T-helper 2 cell (primary cell): ENCODE measurements at regions not wholly inside any gene's neighbourhood (a gene's known extent, or its start where the extent isn't known, plus 50 kb on each side); places are given as distances from the start of the nearest gene placed in this dataset.

Experiments
- DNase-seq, 5 experiments: peaks; one replicate each; pipeline versions ENCODE4 v3.0.0 to v3.0.0-alpha.2; 2012 to 2022

- no peak for DNase-seq
Observed at GRCh38 chr17:77266891-77267341, 126.1 kb downstream of the SEC14L1 start.

DNA sequence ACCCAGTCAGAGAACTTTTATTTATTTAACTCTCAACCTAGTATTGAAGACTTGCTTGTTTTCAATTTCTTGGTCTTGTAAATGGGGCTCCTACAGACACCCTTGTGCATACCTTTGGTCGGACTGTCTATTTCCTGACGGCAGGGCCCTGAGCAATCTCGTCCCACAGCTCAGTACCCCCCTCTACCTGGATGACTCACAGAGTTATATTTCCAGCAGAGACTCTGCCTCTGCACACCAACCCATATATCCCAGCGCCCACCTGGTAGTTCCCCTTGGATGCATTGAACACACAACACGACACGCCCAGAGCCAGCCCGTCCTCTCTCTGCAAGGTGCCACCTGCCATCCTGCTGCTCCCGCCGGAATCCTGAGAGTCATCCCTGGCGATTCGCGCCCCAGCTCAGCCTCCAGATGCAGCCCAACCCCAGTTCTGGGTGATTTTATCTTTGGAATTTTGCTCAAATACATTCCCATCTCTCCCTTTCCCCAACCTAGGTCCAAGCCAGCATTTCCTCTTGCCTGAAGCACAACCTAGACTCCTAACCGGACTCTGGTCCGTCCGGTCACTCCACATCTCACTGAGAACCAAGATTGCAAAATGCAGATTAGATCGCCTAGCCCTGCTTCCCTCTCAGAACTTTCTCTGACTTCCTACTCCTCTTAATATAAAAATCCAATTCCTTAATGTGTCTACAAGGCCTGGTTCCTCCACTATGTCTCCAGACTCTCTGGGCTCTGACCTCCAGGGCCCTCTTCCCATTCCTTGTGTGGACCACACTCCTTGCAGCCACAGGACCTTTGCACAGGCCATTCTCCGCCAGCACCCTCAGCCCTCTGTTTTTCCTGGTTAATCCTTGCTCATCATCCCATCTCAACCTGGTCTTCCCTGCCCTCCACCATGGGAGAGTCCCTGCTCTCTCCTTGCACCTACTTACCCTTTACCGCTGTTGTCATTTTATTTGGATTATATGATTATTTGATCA lies 129.2 kb downstream of the SEC14L1 start:
- DNase-seq = no peak

- DNase-seq = no peak
Observed at GRCh38 chr17:77271411-77271810, 130.6 kb downstream of the SEC14L1 start.

DNA sequence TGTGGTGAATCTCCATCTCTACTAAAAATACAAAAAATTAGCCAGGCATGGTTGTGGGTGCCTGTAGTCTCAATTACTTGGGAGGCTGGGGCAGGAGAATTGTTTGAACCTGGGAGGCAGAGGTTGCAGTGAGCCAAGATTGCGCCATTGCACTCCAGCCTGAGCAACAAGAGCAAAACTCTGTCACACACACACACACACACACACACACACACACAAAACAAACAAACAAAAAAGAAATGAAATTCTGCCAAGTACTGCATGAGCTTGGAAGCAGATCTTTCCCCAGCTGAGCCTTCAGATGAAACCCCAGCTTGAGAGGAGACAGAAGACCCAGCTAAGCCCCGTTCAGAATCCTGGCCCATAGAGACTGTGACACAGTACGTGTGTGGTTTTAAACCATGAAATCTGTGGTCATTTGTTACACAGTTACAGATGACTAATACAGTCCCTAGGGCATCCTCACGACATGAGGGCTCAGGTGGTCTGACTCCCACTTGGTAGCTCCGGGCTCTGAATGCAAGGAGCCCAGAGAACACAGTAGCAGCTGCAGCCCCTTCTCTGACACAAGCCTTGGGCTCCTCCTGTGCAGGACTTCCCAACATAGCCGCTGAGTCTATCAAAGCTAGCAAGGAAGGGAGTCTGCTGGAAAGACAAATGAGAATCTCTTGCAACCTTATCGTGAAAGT lies 132.8 kb downstream of the SEC14L1 start:
- DNase-seq = no peak

DNA sequence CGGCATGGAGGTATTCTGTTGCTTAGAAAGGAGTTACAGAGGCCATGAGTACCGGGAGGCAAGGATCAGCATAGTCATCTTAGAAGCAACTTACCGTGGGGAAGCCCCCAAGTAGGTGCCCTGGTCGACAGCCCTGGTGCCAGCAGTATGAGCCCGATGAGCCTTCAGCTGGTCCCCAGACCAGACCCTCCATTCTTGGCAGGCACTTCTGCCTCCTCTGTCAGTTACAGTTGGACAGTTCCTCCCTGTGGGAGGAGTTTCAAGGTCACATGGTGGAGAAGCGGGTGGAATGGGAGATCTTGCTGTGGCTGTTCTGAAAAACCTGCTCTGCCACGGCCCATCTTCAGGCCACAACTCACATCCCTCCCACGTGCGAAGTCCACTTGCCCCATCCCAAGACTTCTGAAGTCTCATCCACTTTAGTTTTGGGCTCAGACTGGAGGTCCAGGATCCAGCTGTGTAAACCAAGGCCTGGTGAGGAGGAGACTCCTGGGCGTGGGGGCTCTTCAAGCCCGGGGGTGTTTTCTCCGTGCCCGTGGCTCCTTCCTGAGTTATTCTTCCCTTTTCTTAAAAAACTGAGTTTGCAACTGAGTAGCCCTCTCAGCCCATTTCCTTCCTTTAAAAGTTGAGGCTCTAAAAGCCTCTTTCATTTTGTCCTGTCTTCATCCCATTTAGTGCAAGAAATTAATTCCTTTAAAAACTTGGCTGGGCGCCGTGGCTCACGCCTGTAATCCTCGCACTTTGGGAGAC lies 133.5 kb downstream of the SEC14L1 start:
- no peak for DNase-seq

GRCh38 chr17:77279448-77280303 lies 138.9 kb downstream of the SEC14L1 start:
- no peak for DNase-seq

GRCh38 chr17:77280304-77281121 lies 139.7 kb downstream of the SEC14L1 start:
- DNase-seq = peak in 1 of 5 experiments; percentile 21

GRCh38 chr17:77281122-77281903 lies 140.5 kb downstream of the SEC14L1 start:
- peak; percentile 39 to 65 (median 60) for DNase-seq

GRCh38 chr17:77281904-77282367 lies 141.2 kb downstream of the SEC14L1 start:
- no peak for DNase-seq

DNA sequence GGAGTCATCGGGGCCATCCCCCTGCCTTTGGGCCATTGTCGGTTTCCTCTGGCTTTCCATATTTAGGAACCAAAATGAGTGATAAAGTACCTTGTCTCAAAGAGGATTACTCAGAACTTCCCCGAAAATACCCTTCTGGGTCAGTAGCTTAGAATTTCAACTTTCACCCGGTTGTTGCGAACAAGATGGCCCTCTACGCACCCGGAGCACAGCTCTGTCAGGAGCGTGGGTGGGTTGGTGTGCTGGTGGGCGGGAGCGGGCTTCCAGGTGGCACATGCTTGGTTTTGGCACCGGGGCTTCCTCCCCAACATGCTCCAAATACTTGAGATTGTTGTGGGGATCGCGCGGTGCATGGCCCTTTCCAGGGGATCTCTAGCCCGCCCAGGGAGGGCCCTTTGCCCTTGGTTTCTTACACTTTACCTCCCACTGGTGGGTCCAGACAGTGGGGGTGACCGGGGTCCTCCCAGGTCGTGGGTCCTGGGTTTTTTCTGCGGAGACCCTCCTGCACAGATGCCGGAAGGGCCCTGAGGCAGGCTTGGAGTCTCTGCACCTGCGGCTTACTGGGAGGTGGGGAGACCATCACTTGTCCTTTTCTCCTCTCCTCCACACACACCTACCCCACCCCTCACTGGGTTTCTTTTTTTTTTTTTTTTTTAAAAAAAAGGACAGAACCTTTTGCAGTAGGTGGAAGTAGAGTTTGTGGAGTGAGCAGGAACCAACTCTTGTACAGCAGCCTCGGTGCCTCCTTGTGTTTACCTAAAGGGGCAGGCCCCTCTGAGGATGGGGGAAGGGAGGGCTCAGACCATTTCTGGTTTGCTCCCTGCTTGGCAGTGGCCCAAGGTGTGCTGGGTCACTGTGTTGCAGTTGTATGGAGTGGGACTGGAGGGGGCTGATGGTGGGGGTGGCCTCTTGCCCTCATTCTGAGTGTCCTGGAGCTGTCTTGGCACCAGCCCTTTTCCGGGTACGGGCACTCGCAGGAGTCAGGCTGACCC lies 142.1 kb downstream of the SEC14L1 start:
- DNase-seq = no peak

GRCh38 chr17:77284023-77284617 lies 143.4 kb downstream of the SEC14L1 start:
- DNase-seq = no peak

- no peak for DNase-seq
Observed at GRCh38 chr17:77285594-77286390, 145.0 kb downstream of the SEC14L1 start.

DNA sequence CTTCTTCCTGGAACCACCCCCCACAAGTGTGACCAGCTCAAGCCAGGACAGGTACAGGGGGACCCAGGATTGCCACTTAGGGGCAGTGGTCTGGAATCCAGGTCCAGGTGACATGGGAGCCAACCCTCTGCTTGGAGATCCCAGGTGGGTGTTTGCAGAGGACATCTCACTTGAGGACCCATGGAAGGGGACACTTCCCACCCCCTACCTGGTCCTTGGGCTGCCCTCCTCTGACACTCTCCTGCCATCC lies 145.5 kb downstream of the SEC14L1 start:
- no peak for DNase-seq

DNA sequence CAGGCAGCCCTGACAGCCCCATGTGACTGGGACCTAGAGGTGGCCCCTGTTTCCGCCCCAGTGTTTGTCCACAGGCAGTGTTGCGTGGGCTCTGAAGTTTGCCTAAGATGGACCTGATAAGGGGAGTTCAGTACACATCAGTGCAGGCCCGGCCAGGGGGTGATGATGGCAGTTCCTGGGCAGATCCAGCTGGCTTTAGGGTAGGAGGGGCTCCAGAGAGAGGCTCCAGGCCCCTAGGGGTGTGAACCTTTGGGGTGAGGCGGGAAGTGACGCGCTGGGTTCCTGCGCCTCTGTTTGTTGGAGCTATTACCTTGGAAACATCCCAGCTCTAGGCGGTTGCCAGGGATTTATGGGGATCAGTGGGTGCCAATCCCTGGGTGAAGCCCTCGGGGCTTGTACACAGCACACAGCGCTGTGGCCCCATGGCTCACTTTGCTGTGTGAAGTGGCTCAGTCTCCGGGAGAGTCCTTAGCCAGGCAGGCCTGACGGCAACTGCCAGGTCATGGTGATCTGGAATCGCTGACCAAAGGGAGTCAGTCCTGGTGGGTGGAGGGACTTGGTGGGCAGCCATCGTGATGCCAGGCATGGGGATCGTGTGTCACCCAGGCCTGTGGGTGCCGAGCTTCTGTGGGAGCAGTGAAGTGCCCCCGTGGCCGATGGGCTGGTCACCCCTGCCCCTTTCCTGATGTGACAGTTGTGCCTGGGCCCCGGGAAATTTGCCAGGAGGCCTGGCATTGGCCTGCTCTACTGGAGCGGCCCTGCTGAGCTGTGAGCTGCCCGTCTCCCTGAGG lies 146.1 kb downstream of the SEC14L1 start:
- no peak for DNase-seq

- no peak for DNase-seq
Observed at GRCh38 chr17:77287432-77288068, 146.8 kb downstream of the SEC14L1 start.

- DNase-seq = no peak
Observed at GRCh38 chr17:77288115-77288619, 147.4 kb downstream of the SEC14L1 start.
